ENCODE measurements at regions not wholly inside any gene's neighbourhood (a gene's known extent, or its start where the extent isn't known, plus 50 kb on each side); places are given as distances from the start of the nearest gene placed in this dataset.

GRCh38 chr3:191070762-191071403 lies 128.2 kb upstream of the OSTN start (continued):
- no peak for TF ChIP-seq HMGA2 (CRISPR knock-in tag; IDR thresholded peaks at IDR 0.05)
- TF ChIP-seq ARID4B (CRISPR knock-in tag; IDR thresholded peaks at IDR 0.05; ENCODE audit: borderline replicate concordance) = no peak

- TF ChIP-seq IRF1 (CRISPR knock-in tag; IDR thresholded peaks at IDR 0.05) (no peak), ATF2 (CRISPR knock-in tag; IDR thresholded peaks at IDR 0.05; ENCODE audit: borderline replicate concordance, low read depth) (no peak), GTF2I (CRISPR knock-in tag; conservative IDR thresholded peaks at IDR 0.05) (no peak), ZNF532 (CRISPR knock-in tag; IDR thresholded peaks at IDR 0.05; ENCODE audit: borderline replicate concordance) (no peak), NR2C2 (CRISPR knock-in tag; IDR thresholded peaks at IDR 0.05) (no peak), ATF6 (CRISPR knock-in tag; IDR thresholded peaks at IDR 0.05) (no peak), ZNF138 (CRISPR knock-in tag; conservative IDR thresholded peaks at IDR 0.05) (no peak), AR (CRISPR knock-in tag; IDR thresholded peaks at IDR 0.05) (no peak), ZBTB43 (CRISPR knock-in tag; IDR thresholded peaks at IDR 0.05) (no peak), USF1 (CRISPR knock-in tag; IDR thresholded peaks at IDR 0.05) (no peak)
- DNase-seq (ENCODE audit: low spot score) (no peak), ATAC-seq (no peak)
- no peaks in the 10 kb centered on the region for H3K9me3 Mint-ChIP-seq
- H3K27me3 Mint-ChIP-seq (ENCODE audit: low read depth) = no peaks in the 10 kb centered on the region
- H3K4me1 Mint-ChIP-seq = 0 out of 2 replicates have a peak, but pooled peaks cover 5% of the 10 kb centered on the region
- ChIA-PET POLR2A (interaction anchor here (0.6 kb wide), 1 partner anchor 1250 kb away, joined by 3 read pairs; no protein-coding TSS in a partner anchor), CTCF (no interaction called here)
- no peak overlapping the region for H3K27ac Mint-ChIP-seq
- no peak overlapping the region for H3K4me3 Mint-ChIP-seq
- H3K36me3 Mint-ChIP-seq = no peaks in the 10 kb centered on the region
Observed at GRCh38 chr3:191070201-191070600, 128.8 kb upstream of the OSTN start.
